Upper lobe of left lung (tissue), 4 donors: ENCODE measurements at regions not wholly inside any gene's neighbourhood (a gene's known extent, or its start where the extent isn't known, plus 50 kb on each side); places are given as distances from the start of the nearest gene placed in this dataset.

Experiments
- CTCF ChIP-seq, 6 experiments: fragments of 450-650 bp in 4 of 6; fragments of 200-600 bp in 2 of 6; sonication (generic) in 2 of 6; IDR thresholded peaks; one replicate each; pipeline ENCODE4 v1.5.1; 2016 to 2019; ENCODE audit warnings: antibody characterized with exemption in 6 of 6
- POLR2AphosphoS5 ChIP-seq, 2 donors: sonication (generic); formaldehyde crosslinking; IDR thresholded peaks; one replicate each; pipeline ENCODE4 v1.5.1; 2017; ENCODE audit warnings: antibody characterized with exemption in 2 of 2

- TF ChIP-seq CTCF (IDR thresholded peaks at IDR 0.05), result no peak
- no peak for TF ChIP-seq POLR2AphosphoS5 (IDR thresholded peaks at IDR 0.05)
Measured at GRCh38 chr7:46932306-46932675, 649.6 kb downstream of the TNS3 start.
